Stimulated activated CD4-positive, alpha-beta T cell treated with anti-CD3 and anti-CD28 coated beads, Interleukin-4, amount 100 ng/mL, for 4 hours (primary cell): ENCODE measurements at regions not wholly inside any gene's neighbourhood (a gene's known extent, or its start where the extent isn't known, plus 50 kb on each side); places are given as distances from the start of the nearest gene placed in this dataset.
A peak's percentile ranks its signal among the peaks of the same experiment; 100 is the strongest.
"Not testable (repeated sequence)": the region's sequence is repeated elsewhere in the genome, so short reads cannot be mapped to it uniquely, and the experiment has no call there.

Experiments
- DNase-seq, 2 experiments: peaks; one replicate each; pipeline ENCODE4 v3.0.0-alpha.2; 2020

DNA sequence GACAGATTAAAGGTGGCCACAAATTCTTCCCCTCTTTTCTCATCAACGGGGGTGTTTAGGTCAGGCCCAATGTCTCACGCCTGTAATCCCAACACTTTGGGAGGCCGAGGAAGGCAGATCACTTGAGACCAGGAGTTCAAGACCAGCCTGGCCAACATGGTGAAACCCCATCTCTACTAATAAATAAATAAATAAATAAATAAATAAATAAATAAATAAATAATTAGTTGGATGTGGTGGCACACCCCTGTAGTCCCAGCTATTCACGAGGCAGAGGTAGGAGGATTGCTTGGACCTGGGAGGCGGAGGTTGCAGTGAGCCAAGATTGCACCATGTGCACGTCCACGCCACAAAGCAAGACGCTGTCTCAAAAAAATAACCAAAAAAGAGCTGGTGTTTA lies 180.7 kb downstream of the FASLG start:
- not testable (repeated sequence) for DNase-seq

DNA sequence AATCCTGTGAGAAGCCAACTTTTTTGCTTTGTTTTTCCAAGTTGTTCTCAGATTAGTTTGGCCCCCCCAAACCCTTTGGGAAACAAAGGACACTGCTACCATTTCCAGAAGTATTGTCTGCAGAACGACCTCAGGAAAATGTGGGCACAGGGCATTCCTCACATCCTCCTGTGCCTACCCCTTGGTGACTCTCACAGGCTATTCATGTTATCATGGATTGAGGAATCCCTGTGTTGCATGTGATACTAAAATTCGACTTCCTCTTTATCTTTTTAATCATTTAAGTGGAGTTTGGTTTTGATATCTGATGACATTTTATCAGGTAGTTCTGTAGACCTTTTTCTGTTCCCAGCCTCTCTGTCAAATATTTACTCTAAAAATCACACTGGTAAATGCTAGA lies 184.5 kb downstream of the FASLG start:
- DNase-seq: no peak

DNA sequence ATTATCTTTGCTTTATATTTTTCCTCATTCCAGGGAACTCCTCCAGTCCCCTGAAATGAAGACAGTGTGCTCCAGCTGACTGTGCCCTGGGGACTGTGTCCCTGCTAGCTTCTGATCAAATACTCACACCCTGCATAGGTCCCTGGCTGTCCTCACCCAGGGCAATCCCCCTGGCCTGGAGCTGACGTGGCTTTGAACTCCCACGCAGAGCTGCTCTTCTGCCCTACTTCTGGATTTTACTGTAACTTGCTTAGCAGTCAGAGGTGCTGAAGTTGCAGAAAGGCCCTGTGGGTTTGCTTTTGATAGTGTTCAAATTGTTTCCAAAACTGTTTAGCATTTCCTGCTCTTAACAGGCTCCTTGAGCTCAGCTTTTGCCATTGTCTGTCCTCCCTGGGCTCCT lies 186.5 kb downstream of the FASLG start:
- DNase-seq: peak; percentile 37 to 51

DNA sequence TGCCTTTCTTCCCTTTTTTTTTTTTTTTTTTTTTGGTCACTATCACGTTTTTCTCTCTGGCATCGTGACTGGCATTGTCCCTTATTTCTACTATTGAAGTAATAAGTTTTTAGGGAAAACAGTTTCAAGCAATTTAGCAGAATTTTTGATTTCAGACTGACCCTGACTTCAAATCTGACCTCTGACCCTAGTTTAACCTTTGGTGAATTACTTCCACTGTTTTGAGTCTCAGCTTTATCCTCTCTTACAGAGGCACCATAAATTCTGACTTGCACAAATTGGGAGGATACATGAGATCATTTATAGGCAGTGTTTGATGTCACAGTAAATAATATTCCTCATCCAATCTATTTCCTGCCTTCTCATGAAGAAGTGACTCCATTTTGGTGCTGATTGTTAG lies 187.0 kb downstream of the FASLG start:
- no peak for DNase-seq

DNA sequence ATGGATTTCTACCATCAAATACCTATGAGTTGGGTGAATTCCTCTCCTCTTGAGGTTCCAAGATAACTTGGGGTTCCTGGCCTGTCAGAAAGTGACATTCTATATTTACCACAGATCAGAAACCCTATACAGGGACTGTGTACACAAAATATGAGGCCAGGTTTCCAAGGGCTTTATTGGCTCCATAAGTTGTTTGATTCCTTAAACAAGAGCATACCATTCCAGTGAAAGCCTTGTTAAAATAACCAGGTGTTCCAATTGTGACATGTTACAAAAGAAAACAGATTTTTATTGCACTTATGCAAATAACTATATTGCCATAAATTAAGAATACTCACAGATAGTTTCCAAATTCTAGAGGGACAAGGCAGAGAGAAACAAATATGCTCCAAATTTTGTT lies 188.9 kb downstream of the FASLG start:
- DNase-seq: not testable (repeated sequence)

DNA sequence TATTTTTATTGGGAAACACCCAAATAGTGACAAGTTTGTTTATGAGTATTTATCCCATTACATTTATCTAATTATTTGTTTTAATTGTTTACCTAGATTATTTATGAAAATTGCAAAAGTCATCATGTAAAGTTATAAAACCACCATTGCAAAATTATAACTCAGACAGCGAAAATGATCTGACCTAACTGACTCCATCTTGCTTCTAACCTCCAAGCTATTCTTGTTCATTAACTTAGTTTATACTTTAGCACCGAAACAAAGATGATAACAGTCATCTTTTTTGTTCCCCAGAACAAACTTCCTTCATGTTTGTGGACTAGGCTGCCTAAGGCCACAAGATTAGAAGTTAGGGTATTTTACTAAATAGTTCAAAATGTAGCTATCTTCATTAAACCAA lies 190.8 kb downstream of the FASLG start:
- DNase-seq: no peak

DNA sequence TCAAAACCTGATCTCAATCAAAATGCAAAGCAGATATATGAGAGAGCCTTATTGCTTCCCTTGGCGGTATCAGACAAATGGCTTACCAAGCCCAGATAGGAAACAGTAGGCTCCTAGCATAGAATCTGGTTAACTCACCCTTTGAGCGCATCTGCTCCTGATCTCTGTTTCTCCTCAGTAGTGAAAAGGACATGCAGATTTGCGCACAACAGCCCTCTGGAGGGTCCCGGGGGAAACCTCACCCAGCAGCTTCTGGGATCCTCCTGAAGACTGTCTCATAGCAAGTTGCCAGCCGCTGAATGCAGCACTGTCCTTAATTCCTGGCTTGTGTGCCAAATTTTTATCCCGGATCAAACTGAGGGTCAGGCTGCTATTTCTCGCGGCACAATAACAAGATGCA lies 192.2 kb downstream of the FASLG start:
- DNase-seq: no peak

DNA sequence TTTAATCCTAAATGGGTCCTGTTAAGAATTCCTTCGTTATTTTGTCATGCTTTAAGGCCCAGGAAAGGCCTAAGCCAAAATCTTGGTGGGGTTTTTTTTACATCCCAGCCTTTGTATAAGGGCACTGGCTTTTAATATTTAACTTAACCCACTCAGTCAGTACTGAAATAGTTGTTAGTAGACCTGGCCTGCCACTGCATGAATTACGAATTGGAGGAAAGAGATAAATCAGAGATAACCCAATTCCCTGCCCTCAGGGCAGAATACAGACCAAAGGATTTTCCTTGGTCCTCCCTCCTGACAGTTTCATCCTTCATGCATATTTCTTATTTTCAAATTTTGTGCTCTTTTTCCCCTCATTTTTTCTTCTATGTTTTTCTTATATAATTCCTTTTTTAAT lies 193.0 kb downstream of the FASLG start:
- no peak for DNase-seq

DNA sequence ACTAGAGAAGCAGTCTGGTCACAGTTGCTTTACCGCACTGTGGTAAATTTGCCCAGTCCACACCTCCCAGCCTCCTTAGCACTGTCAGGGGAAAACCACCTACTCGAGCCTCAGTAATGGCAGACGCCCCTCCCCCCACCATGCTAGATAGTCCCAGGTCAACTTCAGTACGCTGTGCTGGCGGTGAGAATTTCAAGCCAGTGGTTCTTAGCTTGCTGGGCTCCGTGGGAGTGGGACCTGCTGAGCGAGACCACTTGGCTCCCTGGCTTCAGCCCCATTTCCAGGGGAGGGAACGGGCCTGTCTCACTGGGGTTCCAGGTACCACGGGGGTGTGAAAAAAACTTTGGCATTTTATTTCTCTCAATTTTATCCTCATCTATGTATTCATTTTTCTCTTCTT lies 194.8 kb downstream of the TNFSF18 start:
- DNase-seq: not testable (repeated sequence)

DNA sequence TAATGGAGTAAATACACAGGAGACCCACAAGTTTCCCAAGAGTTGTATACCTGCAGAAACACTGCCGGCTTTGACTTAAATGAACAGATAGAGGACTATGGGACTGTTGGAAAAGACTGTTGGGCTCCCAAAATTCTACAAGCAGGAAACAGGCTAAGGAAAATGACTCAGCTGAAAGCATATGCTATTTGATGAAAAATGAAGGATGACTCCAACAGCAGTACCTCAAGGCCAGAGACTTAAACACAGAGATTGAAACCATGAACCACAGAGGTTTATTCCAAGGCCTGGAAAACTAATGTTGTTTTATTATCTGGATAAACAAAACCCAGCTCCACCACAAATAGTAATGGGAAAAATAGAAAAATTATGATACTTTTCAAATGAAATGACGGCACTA lies 187.7 kb downstream of the TNFSF18 start:
- DNase-seq: no peak

DNA sequence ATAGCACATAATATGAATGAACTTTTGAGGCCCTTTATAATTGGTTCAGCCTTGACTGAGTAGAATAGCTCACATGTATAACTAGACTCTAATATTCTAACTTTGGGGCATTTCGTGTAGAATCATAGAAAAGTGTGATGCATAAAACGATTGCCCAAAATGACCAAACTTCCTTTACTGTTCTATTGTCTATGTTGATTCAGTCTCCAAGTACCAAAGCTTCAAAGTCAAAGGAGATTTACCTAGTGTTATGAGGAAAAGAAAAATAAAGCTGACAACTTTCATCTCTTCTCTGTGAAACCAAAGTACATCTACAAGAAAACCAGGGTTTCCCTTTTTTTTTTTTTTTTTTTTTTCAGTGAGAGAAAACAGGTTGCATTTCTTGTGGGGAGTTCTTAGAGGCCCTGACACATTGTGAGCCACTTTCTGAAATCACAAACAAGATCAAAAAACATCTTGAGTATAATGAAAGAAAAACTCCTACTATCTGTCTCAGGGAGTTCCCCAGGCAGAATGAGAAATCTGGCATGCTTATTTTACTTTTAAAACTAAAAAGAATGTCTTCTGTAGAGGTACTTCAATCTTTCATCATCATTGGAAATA lies 183.4 kb downstream of the TNFSF18 start:
- DNase-seq: no peak

DNA sequence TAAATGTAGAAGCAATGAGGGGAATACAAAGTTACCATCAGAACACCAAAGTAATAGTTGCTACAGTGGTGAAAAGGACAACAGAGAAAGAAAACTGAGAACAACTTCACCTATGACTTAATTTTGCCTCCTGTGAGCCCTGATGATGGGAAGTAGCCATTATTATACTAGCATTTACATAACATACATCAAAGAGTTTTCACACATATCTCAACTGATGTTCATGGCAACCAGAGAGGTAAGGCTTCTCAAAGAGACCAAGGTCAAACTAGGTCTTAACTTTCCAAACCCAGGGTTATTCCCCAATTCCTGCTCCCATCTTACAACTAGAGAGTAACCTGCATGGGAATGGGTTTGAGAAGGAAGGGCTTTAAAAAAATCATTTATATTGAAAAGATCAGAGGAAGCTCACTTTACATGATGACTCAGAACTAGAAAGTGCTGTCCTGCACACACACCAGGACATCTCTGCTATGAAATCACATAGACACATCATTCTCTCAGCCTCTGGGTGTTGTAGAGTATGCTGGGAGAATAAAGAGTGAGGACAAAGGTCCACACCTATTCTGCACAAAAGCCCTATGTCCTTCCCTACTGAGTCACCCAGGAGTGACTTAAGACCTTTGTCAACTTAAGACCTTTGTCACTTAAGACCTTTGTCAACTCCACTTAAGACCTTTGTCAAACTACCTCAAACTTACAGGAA lies 179.7 kb downstream of the TNFSF18 start:
- no peak for DNase-seq

DNA sequence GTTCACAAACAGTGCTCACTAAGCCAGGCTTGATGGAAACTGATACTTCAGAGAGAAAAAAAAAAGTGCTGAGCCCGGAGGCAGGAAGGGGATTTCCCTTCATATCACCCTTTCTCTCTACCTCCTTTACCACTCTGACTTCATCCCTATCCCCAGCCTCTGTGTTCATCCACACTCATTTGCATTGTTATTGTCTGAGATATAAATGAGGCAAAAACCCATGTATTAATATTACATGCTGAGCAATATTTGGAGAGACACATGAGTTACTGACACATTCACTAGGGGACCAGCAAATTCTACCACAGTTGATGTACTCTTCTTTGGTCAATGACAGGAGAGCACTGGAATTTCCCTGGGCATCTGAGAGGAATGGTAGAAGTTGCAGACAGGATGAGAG lies 175.8 kb downstream of the TNFSF18 start:
- DNase-seq: no peak

DNA sequence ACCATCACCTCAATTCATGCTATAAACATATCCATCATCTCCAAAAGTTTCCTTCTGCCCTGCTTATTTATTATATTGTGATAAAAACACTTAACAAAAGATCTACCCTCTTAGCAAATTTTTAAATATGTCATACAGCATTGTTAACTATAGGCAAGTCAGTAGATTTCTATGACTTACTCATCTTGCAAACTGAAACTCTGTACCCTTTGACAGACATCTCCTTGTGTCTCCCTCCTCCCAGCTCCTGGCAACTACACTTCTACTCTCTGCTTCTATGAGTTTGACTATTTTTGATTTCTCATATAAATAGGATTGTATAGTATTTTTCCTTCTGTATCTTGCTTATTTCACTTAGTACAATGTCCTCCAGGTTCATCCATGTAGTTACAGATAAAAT lies 174.8 kb downstream of the TNFSF18 start:
- no peak for DNase-seq

DNA sequence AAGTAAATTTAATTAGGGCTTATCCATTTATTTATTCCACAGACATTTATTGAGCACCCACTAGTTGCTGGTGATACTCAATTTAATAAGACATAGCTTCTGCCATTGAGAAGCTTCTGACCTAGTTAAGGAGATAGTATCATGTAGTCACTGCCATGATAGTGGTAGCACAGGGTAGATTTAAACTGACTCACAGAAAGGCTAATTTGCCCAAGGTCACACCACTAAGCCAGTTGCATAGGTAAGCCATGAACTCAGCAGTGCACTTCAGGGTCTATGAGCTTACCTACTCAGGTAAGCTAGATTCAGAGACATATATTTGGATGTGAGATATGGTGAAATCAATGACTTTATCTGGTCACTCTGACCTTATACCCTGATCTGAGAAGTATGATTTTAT lies 168.4 kb downstream of the TNFSF18 start:
- no peak for DNase-seq

DNA sequence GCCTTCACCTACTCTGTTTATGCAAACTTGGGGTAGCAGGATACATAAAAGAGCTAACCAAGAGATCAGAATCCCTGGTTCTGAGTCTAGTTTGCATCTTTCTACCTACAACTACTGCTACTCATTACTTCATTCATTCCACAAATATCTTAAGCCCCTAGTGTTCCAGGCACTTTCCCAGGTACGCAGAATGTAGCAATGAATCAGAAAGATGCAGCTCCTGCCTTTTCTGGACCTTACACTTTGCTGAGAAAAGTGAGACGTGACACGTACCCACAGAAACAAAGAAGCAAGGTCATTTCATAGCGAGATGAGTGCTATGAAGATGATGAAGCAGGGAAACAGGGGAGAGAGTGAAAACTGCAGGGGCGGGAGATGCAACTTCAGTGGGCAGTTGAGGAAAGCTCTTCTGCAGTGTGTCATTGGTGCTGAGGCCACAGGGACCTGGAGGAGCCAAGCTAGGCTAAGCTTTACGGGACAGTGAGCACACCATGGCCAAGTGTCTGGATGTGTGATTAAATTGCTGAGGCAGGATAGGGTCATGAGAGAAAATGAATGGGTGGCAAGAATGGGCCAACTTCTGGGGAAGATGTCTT lies 167.9 kb downstream of the TNFSF18 start:
- no peak for DNase-seq

DNA sequence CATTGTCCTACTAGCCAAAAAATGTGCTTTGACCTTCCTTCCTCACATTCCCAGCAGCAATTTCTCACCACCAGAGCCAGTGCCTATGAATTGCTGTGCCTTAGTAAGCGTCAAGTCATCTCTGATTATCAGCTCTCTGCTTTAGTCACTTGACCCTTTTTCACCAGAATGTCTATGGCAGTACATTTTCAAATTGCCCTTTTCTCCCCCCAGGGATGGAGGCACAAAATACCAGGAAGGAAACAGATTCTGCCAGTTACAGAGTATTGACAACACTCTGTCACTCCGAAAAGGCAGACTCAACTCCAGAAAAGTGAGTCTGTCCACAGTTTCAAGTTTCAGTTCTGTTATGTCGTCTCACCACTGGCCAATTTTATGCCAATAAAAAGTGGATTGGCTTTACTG lies 167.4 kb downstream of the TNFSF18 start:
- DNase-seq: no peak

DNA sequence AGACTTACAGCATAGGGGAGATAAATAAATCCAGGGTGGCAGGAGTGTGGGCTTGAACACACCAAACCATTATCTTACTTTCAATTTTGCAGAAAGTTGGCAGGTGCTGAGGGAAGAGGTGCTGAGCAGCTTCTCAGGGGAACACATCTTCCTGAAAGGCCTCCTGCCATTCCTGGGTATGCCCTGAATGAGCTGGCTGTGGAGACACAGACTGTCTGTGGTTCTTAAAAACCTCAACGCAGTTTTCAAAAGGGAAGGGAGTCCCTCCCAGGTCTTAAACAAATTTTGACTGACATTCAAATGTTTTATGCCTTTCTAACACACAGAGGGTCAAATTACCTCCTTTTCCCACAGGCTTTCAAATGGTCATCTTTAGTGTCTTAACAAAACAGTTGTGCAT lies 166.9 kb downstream of the TNFSF18 start:
- DNase-seq: no peak

DNA sequence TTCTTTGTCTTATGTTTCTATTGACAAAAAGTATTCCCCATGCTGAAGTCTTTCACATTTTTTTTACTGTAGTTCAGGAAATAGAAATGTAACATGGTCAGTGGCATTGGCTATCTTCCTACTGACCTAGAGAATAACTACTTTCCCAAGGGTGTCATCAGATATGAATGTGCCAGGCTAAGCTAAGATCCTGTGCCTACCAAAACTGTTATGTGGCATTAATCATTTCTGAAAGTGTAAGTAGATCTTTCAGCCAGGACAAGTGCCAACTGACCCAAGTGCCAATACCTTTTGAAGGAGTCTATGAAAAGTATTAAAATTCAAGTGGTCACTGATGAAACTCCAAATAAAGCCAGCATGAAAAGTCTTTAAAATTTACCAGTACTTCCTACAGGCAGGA lies 165.3 kb downstream of the TNFSF18 start:
- DNase-seq: no peak

DNA sequence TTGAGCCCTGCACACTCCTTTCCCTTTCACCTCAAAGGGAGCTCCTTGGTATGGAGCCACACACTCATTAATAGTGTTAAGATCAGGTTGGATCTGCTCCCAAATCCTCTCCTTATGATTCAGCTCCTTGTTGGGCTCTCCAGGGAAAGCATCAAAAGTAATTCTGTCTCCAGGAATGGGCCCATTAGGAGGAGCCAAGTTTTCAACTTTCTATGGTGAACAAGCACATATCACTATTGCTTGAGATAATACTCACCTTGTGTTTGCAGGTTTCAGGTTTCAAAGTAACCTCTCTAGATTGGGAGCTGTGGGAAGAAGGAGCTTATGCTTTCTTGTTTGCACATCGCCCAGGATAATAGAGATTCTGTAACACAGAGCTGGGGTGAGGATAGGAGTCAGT lies 164.8 kb downstream of the TNFSF18 start:
- DNase-seq: no peak

DNA sequence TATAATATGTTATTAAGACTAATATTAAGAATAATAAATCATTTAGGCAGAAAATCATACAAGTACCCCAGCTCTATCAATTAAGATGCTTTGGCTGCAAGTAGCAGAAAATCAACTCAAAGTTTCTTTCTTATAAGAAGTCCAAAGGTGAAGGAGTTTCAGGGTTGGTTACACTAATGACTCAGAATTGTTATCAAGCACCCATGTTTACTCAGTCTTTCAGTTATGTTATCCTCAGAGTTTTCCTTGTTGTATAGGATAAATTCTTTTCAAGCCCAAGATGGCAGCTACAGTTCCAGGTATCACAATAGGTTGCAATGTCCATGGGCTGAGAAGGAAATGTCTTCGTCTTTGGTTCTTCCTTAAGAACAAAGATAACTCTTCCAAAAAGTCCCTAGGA lies 163.6 kb downstream of the TNFSF18 start:
- DNase-seq: no peak

DNA sequence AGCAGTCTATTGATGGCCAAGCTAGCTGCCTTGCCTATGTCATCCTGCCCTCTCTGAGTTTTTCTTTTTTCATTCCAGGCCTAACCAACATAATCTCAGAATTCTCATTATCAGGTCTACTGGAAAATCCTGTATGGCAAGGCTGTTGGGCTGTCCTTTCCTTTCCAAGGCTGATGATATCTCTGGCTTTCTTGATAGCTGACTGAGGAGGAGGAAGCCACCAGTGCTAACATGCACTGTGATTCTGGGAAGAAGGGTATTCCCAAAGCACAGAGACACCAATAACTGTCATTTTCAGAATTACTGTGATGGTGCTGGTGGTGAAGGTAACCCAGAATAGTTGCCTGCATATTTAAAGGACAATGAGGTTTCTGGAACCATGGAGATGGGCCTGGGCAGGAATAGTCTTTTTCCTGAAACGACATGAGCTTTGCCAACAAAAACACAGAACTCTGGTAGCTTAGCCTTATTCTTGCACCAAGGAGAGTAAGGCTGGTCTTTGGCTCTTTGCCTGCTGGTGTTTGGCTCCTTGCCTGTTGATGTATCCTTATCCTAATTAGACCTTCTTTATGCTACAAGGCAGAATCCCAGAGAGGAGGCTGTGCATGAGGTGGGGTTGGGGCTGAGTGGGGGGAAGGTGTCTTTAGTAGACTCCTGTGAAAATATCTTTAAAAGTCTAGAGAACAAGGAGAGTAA lies 157.4 kb downstream of the TNFSF18 start:
- no peak for DNase-seq

DNA sequence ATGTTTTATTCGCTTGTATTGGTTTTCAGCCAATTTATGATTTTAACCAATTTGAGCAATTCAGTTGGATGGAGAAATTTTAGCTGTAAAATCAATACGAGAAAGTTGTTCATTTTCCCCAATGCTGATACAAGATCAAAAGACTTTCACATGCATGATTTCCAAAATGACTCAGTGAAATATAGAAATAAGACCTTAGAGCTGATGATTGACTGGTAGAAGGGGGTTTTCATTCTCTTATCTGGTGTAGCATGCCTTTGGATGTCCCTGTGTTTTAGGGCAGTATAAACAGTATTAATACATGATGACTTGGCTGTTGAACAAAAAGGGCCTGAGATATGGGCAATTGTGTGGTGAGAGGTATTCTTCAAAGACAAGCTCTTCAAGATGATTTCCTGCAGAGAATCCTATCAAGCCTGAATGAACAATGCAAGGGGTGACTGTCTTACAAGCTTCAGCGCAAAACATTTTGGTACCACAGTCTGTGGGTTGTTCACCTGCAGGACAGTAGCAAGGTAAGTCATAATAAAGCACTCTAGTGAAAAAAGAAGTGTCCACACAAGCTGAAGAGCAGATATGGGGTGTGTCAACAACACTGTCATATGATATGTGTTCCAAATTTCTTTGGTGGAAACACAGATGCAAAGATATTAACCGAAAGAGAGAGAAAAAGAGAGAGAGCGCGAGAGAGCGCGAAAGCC lies 156.2 kb downstream of the TNFSF18 start:
- no peak for DNase-seq
